Endothelial cell of umbilical vein (primary cell): ENCODE measurements at regions not wholly inside any gene's neighbourhood (a gene's known extent, or its start where the extent isn't known, plus 50 kb on each side); places are given as distances from the start of the nearest gene placed in this dataset.
"Not testable (repeated sequence)": the region's sequence is repeated elsewhere in the genome, so short reads cannot be mapped to it uniquely, and the experiment has no call there.

Experiments used
- BruUV-seq: library from RNA; stranded (reverse); fragments of 400-500 nt; replicated peaks from 2 replicates; lab custom pipeline; 2021; lab: Mats Ljungman, UMichigan
- CTCF ChIA-PET: fragments of 300-600, 350-600 bp; sonication (Branson Sonifier 250); formaldehyde crosslinking; loops from one replicate; lab custom pipeline; 2021; ENCODE audit warnings: antibody characterized with exemption, inconsistent platforms; lab: Charles Lee
- POLR2A ChIA-PET: fragments of 300-600, 350-600 bp; sonication (Branson Sonifier 250); formaldehyde crosslinking; loops from one replicate; lab custom pipeline; 2021; ENCODE audit warnings: antibody characterized with exemption, inconsistent platforms; lab: Charles Lee
- DNase-seq: peaks from one replicate; pipeline ENCODE4 v3.0.0-alpha.2; 2011; ENCODE audit warnings: low read depth, low spot score
- FAIRE-seq: peaks from 2 replicates; lab custom pipeline; 2011; peaks lifted over from hg19 to GRCh38; lab: Jason Lieb, UNC
- H2AFZ ChIP-seq: 2 replicates; pipeline ENCODE4 v1.6.0; 2012; ENCODE audit warnings: low read depth, low read length, control low read depth, inconsistent platforms
- H3K27ac ChIP-seq: 2 replicates; pipeline ENCODE4 v1.5.1; 2011; ENCODE audit warnings: low read depth, mild to moderate bottlenecking, control low read depth, low read length, moderate library complexity; ENCODE audit not compliant: insufficient read depth
- H3K27me3 ChIP-seq, 2 experiments: 2 replicates each; pipeline versions ENCODE4 v1.6.0 to v1.6.1; 2011; ENCODE audit warnings: low read length in 2 of 2, mixed read lengths in 1 of 2; ENCODE audit not compliant: control insufficient read depth in 2 of 2, insufficient read depth in 2 of 2
- H3K36me3 ChIP-seq, 2 experiments: 2 replicates in 1 of 2; 3 replicates in 1 of 2; pipeline ENCODE4 v1.5.1; 2011; ENCODE audit warnings: low read length in 2 of 2, mild to moderate bottlenecking in 1 of 2, moderate library complexity in 1 of 2; ENCODE audit not compliant: control insufficient read depth in 2 of 2, insufficient read depth in 2 of 2; ENCODE audit errors: extremely low read depth in 1 of 2
- H3K4me1 ChIP-seq: 3 replicates; pipeline ENCODE4 v1.5.1; 2011; ENCODE audit warnings: mild to moderate bottlenecking, low read length; ENCODE audit not compliant: control insufficient read depth, insufficient read depth; ENCODE audit errors: extremely low read depth
- H3K4me2 ChIP-seq: 2 replicates; pipeline ENCODE4 v1.6.1; 2011; ENCODE audit warnings: low read length, control low read depth, mixed read lengths; ENCODE audit not compliant: insufficient read depth
- H3K4me3 ChIP-seq, 3 experiments: fragments of 200-600 bp in 1 of 3; sonication (generic), shearing (Covaris generic) in 1 of 3; replicated peaks in 1 of 3; 2 replicates each; pipeline ENCODE4 v1.5.1; 2011 to 2016; ENCODE audit warnings: control low read depth in 3 of 3, low read length in 3 of 3, mild to moderate bottlenecking in 2 of 3, inconsistent platforms in 1 of 3, low read depth in 1 of 3, moderate library complexity in 1 of 3; ENCODE audit not compliant: insufficient read depth in 1 of 3
- H3K79me2 ChIP-seq: 2 replicates; pipeline ENCODE4 v1.6.0; 2012; ENCODE audit warnings: low read length, inconsistent platforms; ENCODE audit not compliant: control insufficient read depth, insufficient read depth
- H3K9ac ChIP-seq: replicated peaks from 2 replicates; pipeline ENCODE3; 2011; ENCODE audit warnings: low read length, control low read depth; ENCODE audit not compliant: insufficient read depth; ENCODE audit errors: extremely low read depth
- H3K9me1 ChIP-seq: replicated peaks from 3 replicates; pipeline ENCODE4 v1.6.0; 2011; ENCODE audit warnings: mild to moderate bottlenecking, low read length; ENCODE audit not compliant: control insufficient read depth, insufficient read depth; ENCODE audit errors: extremely low read depth
- H3K9me3 ChIP-seq: replicated peaks from 2 replicates; pipeline ENCODE4 v1.5.1; 2012; ENCODE audit warnings: low read length, inconsistent platforms; ENCODE audit not compliant: control insufficient read depth, insufficient read depth
- H4K20me1 ChIP-seq: replicated peaks from 2 replicates; pipeline ENCODE3; 2011; ENCODE audit warnings: mild to moderate bottlenecking, low read length; ENCODE audit not compliant: control insufficient read depth, insufficient read depth; ENCODE audit errors: extremely low read depth
- CTCF ChIP-seq, 2 donors: IDR thresholded peaks; 1 replicate in 1 of 2; 2 replicates in 1 of 2; pipeline ENCODE4 v1.5.1; 2011; ENCODE audit warnings: low read length in 2 of 2, mild to moderate bottlenecking in 2 of 2, moderate library complexity in 2 of 2, control low read depth in 1 of 2, inconsistent platforms in 1 of 2, low read depth in 1 of 2; ENCODE audit not compliant: insufficient read depth in 1 of 2; ENCODE audit errors: extremely low read depth in 1 of 2
- EZH2 ChIP-seq: IDR thresholded peaks from 2 replicates; pipeline ENCODE4 v1.6.1; 2012; ENCODE audit warnings: borderline replicate concordance, low read depth, mild to moderate bottlenecking, moderate library complexity, low read length, inconsistent platforms; ENCODE audit not compliant: severe bottlenecking
- FOS ChIP-seq: IDR thresholded peaks from 2 replicates; pipeline ENCODE4 v1.6.1; 2011; ENCODE audit warnings: mild to moderate bottlenecking, low read length, moderate library complexity, borderline replicate concordance; ENCODE audit not compliant: insufficient read depth
- GATA2 ChIP-seq: IDR thresholded peaks from 2 replicates; pipeline ENCODE4 v1.7.0; 2011; ENCODE audit warnings: low read depth, mild to moderate bottlenecking, moderate library complexity, mixed read lengths, low read length; ENCODE audit not compliant: insufficient read length, insufficient read depth
- JUN ChIP-seq: IDR thresholded peaks from 2 replicates; pipeline ENCODE4 v1.6.1; 2011; ENCODE audit warnings: borderline replicate concordance, low read depth; ENCODE audit not compliant: insufficient read length, insufficient read depth
- MAX ChIP-seq: IDR thresholded peaks from 2 replicates; pipeline ENCODE4 v1.6.1; 2011; ENCODE audit not compliant: insufficient read depth, insufficient read length
- MYC ChIP-seq: IDR thresholded peaks from one replicate; pipeline ENCODE4 v1.6.1; 2011; ENCODE audit warnings: mild to moderate bottlenecking, low read depth, low read length
- POLR2A ChIP-seq: IDR thresholded peaks from 2 replicates; pipeline ENCODE4 v1.6.1; 2012; ENCODE audit warnings: low read depth, mild to moderate bottlenecking, control low read depth, low read length
- POLR2AphosphoS5 ChIP-seq: IDR thresholded peaks from 2 replicates; pipeline ENCODE4 v1.6.1; 2012; ENCODE audit warnings: low read depth, mild to moderate bottlenecking, control low read depth, low read length, moderate library complexity; ENCODE audit not compliant: insufficient read depth
- dilution Hi-C: fragments of 300-500 bp; cut with MboI; formaldehyde crosslinking; loops from one replicate; pipeline ENCODE4 v1.15.0; 2019; ENCODE audit warnings: low sequenced_read_pairs; ENCODE audit not compliant: extremely low pct_ligation_motif_present
- intact Hi-C: fragments of 100-400 bp; cut with micrococcal nuclease; formaldehyde crosslinking; loops from one replicate; pipeline ENCODE4 v1.10.0; 2022

GRCh38 chr9:97221478-97222355 is 85.7 kb upstream of the CCDC180 start:
- dilution Hi-C loops, H2AFZ ChIP-seq, H3K27ac ChIP-seq, POLR2A ChIA-PET, H3K9me3 ChIP-seq, H3K36me3 ChIP-seq, H3K79me2 ChIP-seq, H3K4me2 ChIP-seq, FAIRE-seq, H3K9ac ChIP-seq, H3K4me3 ChIP-seq, H3K9me1 ChIP-seq, H4K20me1 ChIP-seq, BruUV-seq, H3K4me1 ChIP-seq: not testable (repeated sequence)
- H3K27me3 ChIP-seq = peaks cover 21 to 37% of the 10 kb centered on the region in 2 experiments
- TF ChIP-seq CTCF (IDR thresholded peaks at IDR 0.05; ENCODE audit: extremely low read depth in 1 of 2, insufficient read depth in 1 of 2, low read depth in 1 of 2, low read length in 2 of 2) = peak in 1 of 2 donors; percentile 10
- intact Hi-C loops = loop anchor here (5.0 kb wide), 1 partner anchor 364 kb away; no protein-coding TSS in a partner anchor
- DNase-seq = peak; percentile 56
- CTCF ChIA-PET = interaction anchor here (0.7 to 1.8 kb wide), 5 partner anchors 10 to 365 kb away, joined by 3 to 15 read pairs (median 7); no protein-coding TSS in a partner anchor

DNA sequence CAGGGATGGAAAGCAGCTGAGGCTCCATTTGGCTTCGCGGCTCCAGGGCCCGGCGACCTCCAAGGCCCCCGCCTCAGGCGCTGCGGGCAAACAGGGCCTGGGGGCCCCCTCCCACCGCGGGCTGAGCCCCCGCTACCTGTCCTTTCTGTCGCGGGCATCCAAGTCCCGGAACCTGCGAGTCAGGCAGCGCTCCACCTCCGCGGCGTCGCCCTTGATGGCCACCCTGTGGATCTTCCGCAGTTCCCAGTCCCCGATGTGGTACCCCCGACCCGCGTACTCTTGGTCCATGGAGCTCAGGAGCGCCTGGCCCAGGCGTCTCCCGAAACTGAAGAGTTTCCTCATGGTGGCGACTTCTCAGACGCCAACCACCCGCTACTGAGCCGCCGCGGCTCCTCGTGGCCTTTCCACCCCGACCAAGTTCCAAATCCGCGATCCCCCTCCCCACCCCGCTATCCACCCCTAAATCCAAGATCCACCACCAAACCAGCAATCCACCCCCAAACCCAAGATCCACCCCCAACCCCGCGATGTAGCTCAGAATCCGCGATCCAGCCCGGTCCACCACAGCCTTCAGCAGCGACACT is 86.5 kb upstream of the CCDC180 start:
- POLR2A ChIA-PET = no interaction called here
- Histone ChIP-seq H4K20me1 (no peaks in the 10 kb centered on the region), H3K36me3 (no peaks in the 10 kb centered on the region), H3K27me3 (peaks cover 20 to 37% of the 10 kb centered on the region in 2 experiments), H3K4me1 (no peaks in the 10 kb centered on the region), H3K9me1 (no peaks in the 10 kb centered on the region), H3K79me2 (no peaks in the 10 kb centered on the region), H3K4me2 (no peak overlapping the region), H3K9me3 (no peaks in the 10 kb centered on the region), H3K27ac (no peak overlapping the region), H3K4me3 (no peak overlapping the region), H2AFZ (no peak overlapping the region), H3K9ac (no peak overlapping the region)
- FAIRE-seq (no peak), DNase-seq (no peak)
- CTCF ChIA-PET = interaction anchor here (0.7 to 1.8 kb wide), 5 partner anchors 9 to 364 kb away, joined by 3 to 15 read pairs (median 7); no protein-coding TSS in a partner anchor
- BruUV-seq = no TSS peak
- dilution Hi-C loops = no loop called here
- intact Hi-C loops = loop anchor here (5.0 kb wide), 1 partner anchor 364 kb away; no protein-coding TSS in a partner anchor
- TF ChIP-seq MAX (no peak), GATA2 (no peak), JUN (no peak), MYC (no peak), POLR2AphosphoS5 (no peak), CTCF (IDR thresholded peaks at IDR 0.05; ENCODE audit: extremely low read depth in 1 of 2, insufficient read depth in 1 of 2, low read depth in 1 of 2, low read length in 2 of 2) (no peak), FOS (no peak), POLR2A (no peak), EZH2 (peak; percentile 94)
